Adrenal gland (tissue), 5 donors: ENCODE measurements at regions not wholly inside any gene's neighbourhood (a gene's known extent, or its start where the extent isn't known, plus 50 kb on each side); places are given as distances from the start of the nearest gene placed in this dataset.

Experiments used
- POLR2A ChIP-seq, 2 donors: fragments of 450-650 bp; IDR thresholded peaks; one replicate each; pipeline ENCODE4 v1.6.1; 2017; ENCODE audit warnings: antibody characterized with exemption in 2 of 2, mild to moderate bottlenecking in 2 of 2, moderate library complexity in 1 of 2
- TF ChIP-seq, protein P1 (sequence below), 6 experiments: fragments of 450-650 bp in 4 of 6; fragments of 200-600 bp in 2 of 6; sonication (generic) in 1 of 6; IDR thresholded peaks; 1 replicate in 5 of 6; 2 replicates in 1 of 6; pipeline versions ENCODE4 v1.5.1 to v1.8.0; 2016 to 2021; ENCODE audit warnings: antibody characterized with exemption in 6 of 6, mild to moderate bottlenecking in 2 of 6, moderate library complexity in 1 of 6
- donor health status: DM: no; HTN: no; CAD: no.

DNA sequence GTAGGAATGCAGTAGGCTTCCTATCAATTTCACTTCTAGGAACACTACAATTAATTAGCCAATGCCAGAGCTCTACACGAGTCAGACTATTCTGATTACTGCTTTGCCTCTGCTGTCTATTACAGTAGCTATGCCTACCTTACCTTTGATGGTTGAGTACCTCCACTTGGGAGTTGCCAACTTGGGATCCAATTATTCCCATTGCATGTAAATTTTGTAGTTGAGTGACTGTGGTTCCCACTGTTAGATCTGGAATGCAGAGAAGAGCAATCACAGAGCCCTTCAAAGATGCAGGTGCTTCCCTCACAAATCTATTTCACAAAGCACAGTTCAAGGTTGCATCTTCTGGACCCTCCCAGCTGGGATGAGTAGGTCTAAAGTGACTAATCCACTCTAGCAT lies 62.9 kb upstream of the AASS start:
- TF ChIP-seq, protein P1, sequence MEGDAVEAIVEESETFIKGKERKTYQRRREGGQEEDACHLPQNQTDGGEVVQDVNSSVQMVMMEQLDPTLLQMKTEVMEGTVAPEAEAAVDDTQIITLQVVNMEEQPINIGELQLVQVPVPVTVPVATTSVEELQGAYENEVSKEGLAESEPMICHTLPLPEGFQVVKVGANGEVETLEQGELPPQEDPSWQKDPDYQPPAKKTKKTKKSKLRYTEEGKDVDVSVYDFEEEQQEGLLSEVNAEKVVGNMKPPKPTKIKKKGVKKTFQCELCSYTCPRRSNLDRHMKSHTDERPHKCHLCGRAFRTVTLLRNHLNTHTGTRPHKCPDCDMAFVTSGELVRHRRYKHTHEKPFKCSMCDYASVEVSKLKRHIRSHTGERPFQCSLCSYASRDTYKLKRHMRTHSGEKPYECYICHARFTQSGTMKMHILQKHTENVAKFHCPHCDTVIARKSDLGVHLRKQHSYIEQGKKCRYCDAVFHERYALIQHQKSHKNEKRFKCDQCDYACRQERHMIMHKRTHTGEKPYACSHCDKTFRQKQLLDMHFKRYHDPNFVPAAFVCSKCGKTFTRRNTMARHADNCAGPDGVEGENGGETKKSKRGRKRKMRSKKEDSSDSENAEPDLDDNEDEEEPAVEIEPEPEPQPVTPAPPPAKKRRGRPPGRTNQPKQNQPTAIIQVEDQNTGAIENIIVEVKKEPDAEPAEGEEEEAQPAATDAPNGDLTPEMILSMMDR (IDR thresholded peaks at IDR 0.05) = no peak
- TF ChIP-seq POLR2A (IDR thresholded peaks at IDR 0.05) = no peak
